GM19463 (cell line): ENCODE measurements at regions not wholly inside any gene's neighbourhood (a gene's known extent, or its start where the extent isn't known, plus 50 kb on each side); places are given as distances from the start of the nearest gene placed in this dataset.

Experiments used
- ATAC-seq: cut with Tn5 transposase; IDR thresholded peaks from one replicate; pipeline ENCODE4 v1.9.1; 2021; ENCODE audit warnings: mild to moderate bottlenecking, moderate library complexity; ENCODE audit not compliant: unreplicated experiment

DNA sequence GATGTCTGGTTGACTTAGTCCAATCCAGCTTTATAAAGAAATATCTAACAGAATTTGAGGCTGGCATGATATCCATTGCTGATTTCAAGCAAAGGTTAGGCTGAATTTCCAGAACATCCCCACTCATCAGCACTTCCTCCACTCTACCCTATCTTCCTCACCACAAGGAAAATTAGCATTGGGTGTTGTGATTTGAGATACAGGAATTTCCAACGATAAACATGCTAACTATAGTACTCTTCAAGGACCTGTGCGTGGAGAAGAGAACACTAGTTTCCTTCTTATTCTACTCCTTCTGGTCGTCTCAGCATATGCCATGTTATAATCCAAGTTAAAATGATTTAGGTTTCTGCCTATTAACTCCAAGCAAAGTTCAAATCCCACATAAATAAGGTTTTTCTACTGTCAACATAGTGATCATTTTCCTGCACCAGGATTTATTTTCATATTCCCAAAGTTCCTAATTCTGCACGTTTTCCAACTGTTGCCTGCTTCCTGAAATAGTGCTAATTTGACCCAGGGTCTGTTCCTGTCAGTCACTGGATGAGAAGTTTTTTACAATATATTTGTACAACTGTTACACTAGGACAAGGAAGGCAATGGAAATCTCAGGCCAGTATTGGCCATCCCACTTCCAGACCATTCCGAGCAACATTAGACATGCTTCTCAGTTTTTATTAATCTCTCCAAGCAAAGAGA, 177.6 kb upstream of the EDNRA start:
- ATAC-seq, result no peak

GRCh38 chr4:147303873-147304229, 177.0 kb upstream of the EDNRA start:
- no peak for ATAC-seq

- ATAC-seq, result no peak
Measured at GRCh38 chr4:147307896-147308674, 172.8 kb upstream of the EDNRA start.

DNA sequence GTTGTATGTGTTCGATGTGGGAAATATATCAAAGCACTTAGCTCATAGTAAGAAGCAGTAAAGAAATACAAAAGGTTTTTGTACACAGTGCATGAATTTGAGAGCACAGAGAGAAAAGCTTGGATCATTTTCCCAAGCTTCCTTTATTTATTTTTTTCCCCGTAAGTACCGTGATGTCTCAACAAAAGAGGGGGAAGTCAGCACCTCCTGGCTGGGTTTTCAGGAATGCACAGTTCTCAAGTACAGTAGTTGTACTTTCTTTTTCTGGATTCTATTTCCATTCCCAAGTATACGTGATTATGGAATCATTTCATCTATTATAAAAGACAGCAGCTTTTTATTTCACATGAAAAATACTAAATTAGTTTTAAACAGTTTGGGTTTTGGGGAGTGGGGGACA, 171.5 kb upstream of the EDNRA start:
- no peak for ATAC-seq

DNA sequence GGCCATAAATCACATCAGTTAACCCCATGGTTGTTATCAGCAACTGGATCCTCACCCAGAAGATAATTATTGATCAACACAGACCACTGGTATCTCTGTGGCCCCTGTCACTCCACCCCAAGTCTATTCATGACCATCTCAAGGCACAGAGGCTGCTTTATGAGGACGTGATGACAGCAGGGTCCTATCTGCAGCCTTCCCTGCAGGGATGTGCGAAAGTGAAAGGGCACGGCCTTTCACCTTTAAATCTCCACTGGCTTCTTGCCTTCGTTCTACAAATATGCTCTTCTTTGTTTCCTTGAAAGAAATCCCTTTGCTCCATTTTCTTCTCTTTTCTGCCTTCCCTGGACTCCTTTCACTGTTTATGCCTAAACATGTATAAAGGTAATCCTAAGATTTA, 170.6 kb upstream of the EDNRA start:
- no peak for ATAC-seq

- ATAC-seq, result no peak
Measured at GRCh38 chr4:147311956-147312355, 168.9 kb upstream of the EDNRA start.

DNA sequence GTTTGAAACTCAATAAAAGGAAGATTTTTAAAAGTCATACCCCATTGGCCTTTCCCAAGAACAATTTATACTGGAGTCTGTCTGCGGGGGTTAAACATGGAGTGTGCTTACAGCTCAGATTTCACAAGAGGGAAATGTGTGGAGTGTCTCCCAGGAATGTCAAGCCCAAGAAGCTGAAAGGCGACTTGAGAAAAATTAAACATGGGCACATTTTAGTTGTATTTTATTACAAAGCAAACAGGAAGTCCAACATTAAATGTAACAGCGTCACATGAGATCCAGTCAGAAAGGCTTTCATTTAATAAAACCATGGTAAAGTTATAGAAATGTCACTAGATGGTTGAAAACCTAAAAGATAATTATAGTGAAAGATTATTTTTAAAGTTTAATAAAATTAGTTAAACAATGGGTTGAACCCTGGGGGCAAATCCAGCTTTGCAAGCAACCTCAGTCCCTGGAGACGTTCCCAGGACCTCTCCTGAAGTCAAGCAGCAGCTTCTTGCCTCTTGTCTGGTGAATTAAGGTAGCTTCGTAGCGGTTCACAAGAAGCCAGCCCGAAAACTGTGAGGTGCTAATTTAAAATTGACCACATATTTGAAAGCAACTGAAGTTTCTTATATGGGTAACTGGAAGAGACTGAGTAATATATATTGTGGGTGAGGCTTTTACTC, 168.4 kb upstream of the EDNRA start:
- no peak for ATAC-seq

DNA sequence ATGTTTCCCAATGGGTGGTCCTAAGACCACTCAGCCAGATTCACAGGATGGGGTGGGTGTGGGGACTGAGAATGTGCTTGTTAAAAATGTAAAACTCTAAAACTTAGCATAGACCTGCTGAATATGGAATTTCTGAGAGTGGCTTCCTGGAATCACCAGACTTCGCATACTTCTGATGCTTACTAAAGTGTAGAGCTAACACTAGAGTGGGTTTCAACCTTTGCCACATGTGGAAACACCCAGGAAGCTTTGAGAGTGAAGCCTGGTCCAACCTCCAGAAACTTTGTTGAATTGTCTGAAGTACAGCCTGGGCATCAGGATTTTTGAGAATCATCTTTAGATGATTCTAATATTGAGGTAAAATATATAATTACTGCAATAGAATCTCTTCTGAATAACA, 167.8 kb upstream of the EDNRA start:
- ATAC-seq, result no peak

GRCh38 chr4:147318586-147318985, 162.3 kb upstream of the EDNRA start:
- ATAC-seq, result no peak

DNA sequence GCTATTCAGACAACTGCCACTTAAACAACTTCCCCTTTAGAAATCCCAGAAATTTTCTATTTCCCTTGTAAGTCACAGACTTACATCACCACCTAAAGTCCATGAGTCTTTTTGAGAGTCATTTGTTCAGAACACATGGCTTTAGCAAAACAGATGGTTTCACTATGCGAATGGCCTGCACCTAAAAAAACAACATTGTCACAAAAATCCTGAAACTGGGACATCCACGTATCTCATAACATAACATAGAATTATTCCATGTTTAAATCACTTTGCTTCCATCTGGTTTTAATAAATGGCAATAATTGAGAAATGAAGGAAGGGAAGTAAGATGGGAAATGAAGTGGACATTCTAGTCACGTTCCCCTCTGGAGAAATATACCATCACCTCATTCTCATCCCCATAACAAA, 155.3 kb upstream of the EDNRA start:
- no peak for ATAC-seq

- ATAC-seq, result no peak
Measured at GRCh38 chr4:147326591-147326990, 154.3 kb upstream of the EDNRA start.

GRCh38 chr4:147327322-147327721, 153.6 kb upstream of the EDNRA start:
- ATAC-seq, result no peak

GRCh38 chr4:147328189-147328588, 152.7 kb upstream of the EDNRA start:
- no peak for ATAC-seq

DNA sequence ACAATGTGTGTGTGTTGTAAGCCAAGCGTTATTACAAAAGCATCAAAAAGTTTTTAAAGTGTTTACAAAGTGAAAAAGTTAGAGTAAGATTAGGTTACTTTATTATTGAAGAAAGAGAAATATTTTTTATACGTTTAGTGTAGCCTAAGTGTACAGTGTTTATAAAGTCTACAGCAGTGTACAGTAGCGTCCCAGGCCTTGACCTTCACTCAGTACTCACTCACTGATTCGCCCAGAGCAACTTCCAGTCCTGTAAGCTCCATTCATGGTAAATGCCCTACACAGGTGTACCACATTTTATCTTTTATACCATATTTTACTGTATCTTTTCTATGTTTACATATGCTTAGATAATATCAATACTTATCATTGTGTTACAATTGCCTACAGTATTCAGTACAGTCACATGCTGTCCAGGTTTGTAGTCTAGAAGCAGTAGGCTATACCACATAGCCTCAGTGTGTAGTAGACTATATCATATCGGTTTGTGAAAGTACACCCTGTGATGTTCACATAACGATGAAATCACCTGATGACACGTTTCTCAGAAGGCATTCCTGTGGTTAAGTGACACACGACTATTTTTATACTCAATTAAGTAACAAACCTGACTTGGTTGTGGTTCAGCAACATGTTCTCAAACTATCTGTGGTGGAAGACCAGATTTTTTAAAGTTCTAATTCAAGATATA, 152.0 kb upstream of the EDNRA start:
- ATAC-seq, result no peak

- no peak for ATAC-seq
Measured at GRCh38 chr4:147332091-147332490, 148.8 kb upstream of the EDNRA start.

DNA sequence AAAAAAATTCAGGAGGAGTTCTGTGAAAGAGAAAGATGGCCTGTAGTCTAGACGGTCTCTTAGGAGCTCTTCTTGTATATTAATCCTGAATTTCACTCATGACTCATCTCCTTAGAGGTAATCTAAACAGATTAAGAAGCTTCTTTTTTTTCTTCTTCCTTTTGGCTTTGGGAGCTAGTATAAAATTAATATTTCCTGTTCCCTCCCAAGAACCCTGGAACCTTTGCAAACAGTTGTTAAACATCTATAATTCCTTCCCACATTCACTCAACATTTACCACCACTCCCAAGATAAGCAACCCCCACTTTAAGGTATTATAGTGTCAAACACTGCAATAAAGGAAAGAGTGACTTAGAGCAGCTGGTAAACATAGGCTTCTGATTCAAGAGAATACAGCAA, 146.4 kb upstream of the EDNRA start:
- no peak for ATAC-seq

- ATAC-seq, result no peak
Measured at GRCh38 chr4:147335183-147335582, 145.7 kb upstream of the EDNRA start.

- ATAC-seq, result no peak
Measured at GRCh38 chr4:147336252-147336651, 144.6 kb upstream of the EDNRA start.

GRCh38 chr4:147339100-147339499, 141.8 kb upstream of the EDNRA start:
- ATAC-seq, result no peak

GRCh38 chr4:147340111-147340510, 140.8 kb upstream of the EDNRA start:
- ATAC-seq, result peak; percentile 27

- peak; percentile 65 for ATAC-seq
Measured at GRCh38 chr4:147340591-147341120, 140.2 kb upstream of the EDNRA start.
